ENCODE measurements at regions not wholly inside any gene's neighbourhood (a gene's known extent, or its start where the extent isn't known, plus 50 kb on each side); places are given as distances from the start of the nearest gene placed in this dataset.
A peak's percentile ranks its signal among the peaks of the same experiment; 100 is the strongest.

- no peaks in the 10 kb centered on the region for H3K9me3 ChIP-seq (ENCODE audit: control insufficient read depth in 1 of 2, low read length in 2 of 2)
- no peaks in the 10 kb centered on the region for H3K4me1 ChIP-seq (ENCODE audit: control insufficient read depth in 1 of 2, insufficient read depth in 2 of 2, low read length in 2 of 2)
- no peaks in the 10 kb centered on the region for H3K27me3 ChIP-seq (ENCODE audit: low read depth, low read length)
- H3K27ac ChIP-seq (ENCODE audit: low read length) = no peak overlapping the region
- H3K36me3 ChIP-seq (ENCODE audit: control insufficient read depth in 1 of 2, insufficient read depth in 2 of 2, low read length in 2 of 2) = no peaks in the 10 kb centered on the region
- no peak overlapping the region for H3K4me3 ChIP-seq (ENCODE audit: low read depth in 1 of 2, low read length in 2 of 2)
Observed at GRCh38 chr16:47854737-47855136, 301.1 kb downstream of the ABCC12 start.

DNA sequence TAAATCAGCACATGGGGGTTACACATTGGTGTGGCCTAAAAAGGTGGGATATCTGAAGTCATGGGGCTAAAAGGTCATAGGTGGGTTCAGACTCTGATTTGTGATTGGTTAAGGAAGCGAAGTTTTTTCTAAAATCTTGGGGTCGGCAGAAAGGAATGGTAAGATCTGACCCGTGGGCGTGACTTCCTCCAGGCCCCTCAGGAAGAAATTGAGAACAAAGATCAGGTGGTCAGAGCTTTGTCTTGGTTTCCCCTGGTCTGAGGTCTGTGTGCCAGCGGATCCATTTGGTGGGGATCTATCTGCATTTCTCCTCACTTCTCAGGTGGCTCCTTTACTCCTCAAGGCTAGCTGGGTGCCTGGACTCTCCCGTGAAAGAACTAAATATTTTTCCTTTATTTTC is 302.8 kb downstream of the ABCC12 start:
- Histone ChIP-seq H3K27ac (ENCODE audit: low read length) (no peak overlapping the region), H3K4me1 (ENCODE audit: control insufficient read depth in 1 of 2, insufficient read depth in 2 of 2, low read length in 2 of 2) (no peaks in the 10 kb centered on the region), H3K9me3 (ENCODE audit: control insufficient read depth in 1 of 2, low read length in 2 of 2) (no peaks in the 10 kb centered on the region), H3K4me3 (ENCODE audit: low read depth in 1 of 2, low read length in 2 of 2) (no peak overlapping the region), H3K36me3 (ENCODE audit: control insufficient read depth in 1 of 2, insufficient read depth in 2 of 2, low read length in 2 of 2) (no peaks in the 10 kb centered on the region), H3K27me3 (ENCODE audit: low read depth, low read length) (no peaks in the 10 kb centered on the region)

- H3K27me3 ChIP-seq (ENCODE audit: low read depth, low read length) = no peaks in the 10 kb centered on the region
- no peak overlapping the region for H3K27ac ChIP-seq (ENCODE audit: low read length)
- no peaks in the 10 kb centered on the region for H3K36me3 ChIP-seq (ENCODE audit: control insufficient read depth in 1 of 2, insufficient read depth in 2 of 2, low read length in 2 of 2)
- H3K4me1 ChIP-seq (ENCODE audit: control insufficient read depth in 1 of 2, insufficient read depth in 2 of 2, low read length in 2 of 2) = no peaks in the 10 kb centered on the region
- H3K9me3 ChIP-seq (ENCODE audit: control insufficient read depth in 1 of 2, low read length in 2 of 2) = no peaks in the 10 kb centered on the region
- no peak overlapping the region for H3K4me3 ChIP-seq (ENCODE audit: low read depth in 1 of 2, low read length in 2 of 2)
Observed at GRCh38 chr16:47851146-47851545, 304.6 kb downstream of the ABCC12 start.

GRCh38 chr16:47849736-47850135 is 306.1 kb downstream of the ABCC12 start:
- no peaks in the 10 kb centered on the region for H3K4me1 ChIP-seq (ENCODE audit: control insufficient read depth in 1 of 2, insufficient read depth in 2 of 2, low read length in 2 of 2)
- no peaks in the 10 kb centered on the region for H3K36me3 ChIP-seq (ENCODE audit: control insufficient read depth in 1 of 2, insufficient read depth in 2 of 2, low read length in 2 of 2)
- no peaks in the 10 kb centered on the region for H3K9me3 ChIP-seq (ENCODE audit: control insufficient read depth in 1 of 2, low read length in 2 of 2)
- H3K4me3 ChIP-seq (ENCODE audit: low read depth in 1 of 2, low read length in 2 of 2) = no peak overlapping the region
- no peak overlapping the region for H3K27ac ChIP-seq (ENCODE audit: low read length)
- no peaks in the 10 kb centered on the region for H3K27me3 ChIP-seq (ENCODE audit: low read depth, low read length)

DNA sequence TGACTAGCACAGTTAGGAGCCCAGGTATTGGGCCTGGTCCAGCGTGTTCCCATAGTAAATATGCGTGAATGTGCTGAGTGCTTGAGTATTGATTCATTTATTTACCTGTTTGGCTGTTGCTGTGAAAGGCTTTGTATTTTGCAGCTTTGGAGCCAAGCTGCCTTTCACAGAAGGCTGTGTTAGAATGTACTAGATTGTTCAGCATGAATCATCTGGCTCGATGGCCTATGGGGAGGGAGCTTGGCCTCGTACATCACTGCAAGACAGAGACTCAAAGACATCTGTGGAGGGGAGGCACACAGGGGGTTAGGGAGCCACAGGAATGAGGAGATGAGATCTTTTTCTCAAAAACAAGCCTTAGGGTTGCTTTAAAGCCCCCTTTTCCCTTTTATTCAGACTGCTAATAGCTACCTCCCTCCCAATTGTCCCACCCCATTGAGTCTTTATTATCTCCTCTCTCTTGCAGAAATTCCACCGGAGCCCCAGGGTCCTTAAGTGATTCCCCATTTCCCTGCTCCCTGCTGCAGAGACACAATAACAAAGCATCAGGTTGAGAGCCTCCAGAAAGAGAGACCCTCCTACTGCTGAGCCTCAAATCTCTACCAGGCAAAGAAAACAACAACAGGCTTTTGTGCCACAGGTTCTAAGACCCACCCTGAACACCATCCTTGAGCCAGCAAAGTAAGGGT is 307.2 kb downstream of the ABCC12 start:
- H3K27ac ChIP-seq (ENCODE audit: low read length) = no peak overlapping the region
- H3K4me1 ChIP-seq (ENCODE audit: control insufficient read depth in 1 of 2, insufficient read depth in 2 of 2, low read length in 2 of 2) = no peaks in the 10 kb centered on the region
- H3K9me3 ChIP-seq (ENCODE audit: control insufficient read depth in 1 of 2, low read length in 2 of 2) = no peaks in the 10 kb centered on the region
- no peaks in the 10 kb centered on the region for H3K27me3 ChIP-seq (ENCODE audit: low read depth, low read length)
- H3K36me3 ChIP-seq (ENCODE audit: control insufficient read depth in 1 of 2, insufficient read depth in 2 of 2, low read length in 2 of 2) = no peaks in the 10 kb centered on the region
- H3K4me3 ChIP-seq (ENCODE audit: low read depth in 1 of 2, low read length in 2 of 2) = no peak overlapping the region

- H3K4me3 ChIP-seq (ENCODE audit: low read depth in 1 of 2, low read length in 2 of 2) = no peak overlapping the region
- no peak overlapping the region for H3K27ac ChIP-seq (ENCODE audit: low read length)
- H3K4me1 ChIP-seq (ENCODE audit: control insufficient read depth in 1 of 2, insufficient read depth in 2 of 2, low read length in 2 of 2) = no peaks in the 10 kb centered on the region
Observed at GRCh38 chr16:47847220-47847970, 308.4 kb downstream of the ABCC12 start.

GRCh38 chr16:47834485-47835024 is 321.2 kb downstream of the ABCC12 start:
- H3K9me3 ChIP-seq (ENCODE audit: control insufficient read depth in 1 of 2, low read length in 2 of 2) = peaks cover 4 to 26% of the 10 kb centered on the region in 2 donors
- no peak overlapping the region for H3K27ac ChIP-seq (ENCODE audit: low read length)
- no peaks in the 10 kb centered on the region for H3K4me1 ChIP-seq (ENCODE audit: control insufficient read depth in 1 of 2, insufficient read depth in 2 of 2, low read length in 2 of 2)
- peak overlapping the region in 1 of 2 donors; percentile 4 for H3K4me3 ChIP-seq (ENCODE audit: low read depth in 1 of 2, low read length in 2 of 2)
- no peaks in the 10 kb centered on the region for H3K36me3 ChIP-seq (ENCODE audit: control insufficient read depth in 1 of 2, insufficient read depth in 2 of 2, low read length in 2 of 2)
- no peaks in the 10 kb centered on the region for H3K27me3 ChIP-seq (ENCODE audit: low read depth, low read length)

More at GRCh38 chr16:47847220-47847970, 308.4 kb downstream of the ABCC12 start:
- Histone ChIP-seq H3K27me3 (ENCODE audit: low read depth, low read length) (no peaks in the 10 kb centered on the region), H3K9me3 (ENCODE audit: control insufficient read depth in 1 of 2, low read length in 2 of 2) (no peaks in the 10 kb centered on the region), H3K36me3 (ENCODE audit: control insufficient read depth in 1 of 2, insufficient read depth in 2 of 2, low read length in 2 of 2) (no peaks in the 10 kb centered on the region)

DNA sequence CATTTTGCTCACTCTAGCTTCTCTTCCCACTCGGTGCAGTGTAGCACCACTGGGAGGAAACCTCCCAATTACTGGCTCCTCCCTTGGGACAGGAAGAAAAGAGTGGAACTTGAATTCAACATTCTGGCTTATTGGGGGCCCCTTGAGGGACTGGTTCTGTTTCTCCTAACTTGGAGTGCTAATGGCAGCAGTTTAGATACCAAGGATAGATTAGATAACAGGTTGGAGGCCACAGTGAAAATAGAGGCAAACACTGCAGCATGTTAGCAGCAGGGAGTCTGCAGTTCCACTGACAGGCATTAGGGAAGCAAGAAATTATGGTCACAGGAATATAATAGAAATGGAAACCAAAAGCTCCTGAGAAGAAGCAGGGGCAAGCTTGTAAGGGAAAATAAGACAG is 322.0 kb downstream of the ABCC12 start:
- H3K9me3 ChIP-seq (ENCODE audit: control insufficient read depth in 1 of 2, low read length in 2 of 2) = peaks cover 4 to 29% of the 10 kb centered on the region in 2 donors

GRCh38 chr16:47829850-47830600 is 325.8 kb downstream of the ABCC12 start:
- H3K4me3 ChIP-seq (ENCODE audit: low read depth in 1 of 2, low read length in 2 of 2) = no peak overlapping the region
- no peak overlapping the region for H3K27ac ChIP-seq (ENCODE audit: low read length)
- H3K9me3 ChIP-seq (ENCODE audit: control insufficient read depth in 1 of 2, low read length in 2 of 2) = peaks cover 4 to 19% of the 10 kb centered on the region in 2 donors
- H3K27me3 ChIP-seq (ENCODE audit: low read depth, low read length) = no peaks in the 10 kb centered on the region
- H3K36me3 ChIP-seq (ENCODE audit: control insufficient read depth in 1 of 2, insufficient read depth in 2 of 2, low read length in 2 of 2) = no peaks in the 10 kb centered on the region
- H3K4me1 ChIP-seq (ENCODE audit: control insufficient read depth in 1 of 2, insufficient read depth in 2 of 2, low read length in 2 of 2) = no peaks in the 10 kb centered on the region

More for the DNA sequence above, 322.0 kb downstream of the ABCC12 start:
- H3K27ac ChIP-seq (ENCODE audit: low read length) = no peak overlapping the region
- no peak overlapping the region for H3K4me3 ChIP-seq (ENCODE audit: low read depth in 1 of 2, low read length in 2 of 2)
- no peaks in the 10 kb centered on the region for H3K4me1 ChIP-seq (ENCODE audit: control insufficient read depth in 1 of 2, insufficient read depth in 2 of 2, low read length in 2 of 2)
- no peaks in the 10 kb centered on the region for H3K36me3 ChIP-seq (ENCODE audit: control insufficient read depth in 1 of 2, insufficient read depth in 2 of 2, low read length in 2 of 2)
- no peaks in the 10 kb centered on the region for H3K27me3 ChIP-seq (ENCODE audit: low read depth, low read length)

DNA sequence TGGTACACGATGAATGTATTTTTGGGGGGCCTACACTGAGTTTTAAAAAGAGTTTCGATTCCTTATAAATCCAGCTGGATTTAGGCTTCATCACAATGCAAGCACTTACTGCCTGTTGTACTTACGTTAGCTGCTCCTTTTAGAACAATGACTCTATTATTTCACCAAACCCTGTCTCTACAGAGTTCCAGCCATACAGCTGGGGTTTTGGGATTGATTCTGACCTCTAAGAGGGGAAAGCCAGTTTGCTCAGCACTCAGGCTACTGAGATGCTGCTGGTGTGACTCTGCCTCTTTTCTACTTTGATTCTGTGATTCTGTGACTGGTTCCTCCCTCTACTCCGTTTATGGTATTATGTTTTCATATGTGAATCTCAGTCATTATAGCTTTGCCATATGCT is 329.7 kb downstream of the ABCC12 start:
- no peaks in the 10 kb centered on the region for H3K27me3 ChIP-seq (ENCODE audit: low read depth, low read length)
- no peak overlapping the region for H3K27ac ChIP-seq (ENCODE audit: low read length)
- H3K9me3 ChIP-seq (ENCODE audit: control insufficient read depth in 1 of 2, low read length in 2 of 2) = peaks cover 0 to 3% of the 10 kb centered on the region in 2 donors
- H3K4me1 ChIP-seq (ENCODE audit: control insufficient read depth in 1 of 2, insufficient read depth in 2 of 2, low read length in 2 of 2) = no peaks in the 10 kb centered on the region
- H3K4me3 ChIP-seq (ENCODE audit: low read depth in 1 of 2, low read length in 2 of 2) = no peak overlapping the region
- H3K36me3 ChIP-seq (ENCODE audit: control insufficient read depth in 1 of 2, insufficient read depth in 2 of 2, low read length in 2 of 2) = no peaks in the 10 kb centered on the region

DNA sequence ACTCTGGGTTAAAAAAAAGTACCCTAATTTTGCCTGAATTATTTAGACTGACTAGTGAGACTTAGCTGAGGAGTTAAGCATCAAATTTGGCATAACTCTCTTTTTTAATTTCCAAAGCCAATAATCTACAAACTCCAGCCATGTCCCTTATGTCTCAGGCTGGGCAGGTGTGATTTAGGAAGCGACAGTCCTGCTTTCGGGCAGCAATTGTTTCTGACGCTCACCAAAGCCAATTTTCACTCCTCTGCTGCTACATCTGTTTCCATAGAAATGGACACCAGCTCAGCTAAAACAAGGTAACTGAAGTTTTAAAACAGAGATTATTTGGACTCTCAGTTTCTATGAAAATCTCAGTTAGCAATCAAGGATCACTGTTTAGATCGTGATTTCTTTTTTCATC is 338.7 kb downstream of the ABCC12 start:
- no peak overlapping the region for H3K4me3 ChIP-seq (ENCODE audit: low read depth in 1 of 2, low read length in 2 of 2)
- H3K9me3 ChIP-seq (ENCODE audit: control insufficient read depth in 1 of 2, low read length in 2 of 2) = peaks cover 0 to 11% of the 10 kb centered on the region in 2 donors
- H3K27ac ChIP-seq (ENCODE audit: low read length) = no peak overlapping the region
- no peaks in the 10 kb centered on the region for H3K27me3 ChIP-seq (ENCODE audit: low read depth, low read length)
- H3K4me1 ChIP-seq (ENCODE audit: control insufficient read depth in 1 of 2, insufficient read depth in 2 of 2, low read length in 2 of 2) = no peaks in the 10 kb centered on the region
- H3K36me3 ChIP-seq (ENCODE audit: control insufficient read depth in 1 of 2, insufficient read depth in 2 of 2, low read length in 2 of 2) = no peaks in the 10 kb centered on the region

Measured in muscle layer of duodenum (tissue), 2 donors.